NCI-H748 (cell line): ENCODE measurements at regions not wholly inside any gene's neighbourhood (a gene's known extent, or its start where the extent isn't known, plus 50 kb on each side); places are given as distances from the start of the nearest gene placed in this dataset.

Source experiments
- DNase-seq: peaks from one replicate; lab custom pipeline; 2025; ENCODE audit not compliant: unreplicated experiment; lab: John Stamatoyannopoulos, UW

DNA sequence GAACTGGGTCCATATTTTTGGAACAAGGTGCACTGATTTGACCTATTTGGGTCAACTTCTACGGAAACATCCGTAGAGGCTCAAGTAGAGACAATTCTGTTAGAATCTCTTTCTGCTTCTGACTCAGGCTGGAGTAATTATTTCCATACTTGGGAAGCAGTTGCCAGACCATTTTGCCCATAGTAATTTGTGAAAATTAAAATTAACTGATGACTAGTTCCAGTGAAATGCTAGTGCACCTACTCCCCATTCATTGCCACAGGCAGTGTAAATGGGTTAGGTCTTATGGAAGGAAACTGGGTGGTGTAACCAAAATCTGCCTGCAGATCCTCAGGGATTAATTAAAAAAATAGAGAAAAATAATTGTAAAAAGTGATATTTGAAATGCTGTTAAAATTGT is 201.1 kb downstream of the TENT4A start:
- DNase-seq, result no peak

DNA sequence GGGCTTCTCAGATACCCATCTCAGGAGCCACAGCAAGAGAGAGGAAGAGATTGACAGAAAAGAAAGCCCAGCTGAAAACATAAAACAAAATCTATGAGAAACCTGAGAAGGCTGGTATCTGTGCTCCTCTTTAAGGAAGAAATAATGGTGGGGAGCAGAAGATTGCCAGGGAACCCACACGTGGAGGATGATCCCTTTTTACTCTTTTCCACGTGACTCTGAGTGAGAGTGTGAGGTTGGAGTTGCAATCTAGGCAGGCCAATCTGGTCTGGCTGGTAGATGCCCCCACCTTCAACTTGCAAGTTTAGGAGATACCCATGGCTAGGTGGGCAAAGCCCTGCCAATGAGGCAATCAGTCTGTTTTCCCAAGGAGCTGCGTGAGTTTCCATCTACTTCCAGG is 202.3 kb downstream of the TENT4A start:
- no peak for DNase-seq

GRCh38 chr5:6918255-6918654 is 205.0 kb downstream of the TENT4A start:
- no peak for DNase-seq

DNA sequence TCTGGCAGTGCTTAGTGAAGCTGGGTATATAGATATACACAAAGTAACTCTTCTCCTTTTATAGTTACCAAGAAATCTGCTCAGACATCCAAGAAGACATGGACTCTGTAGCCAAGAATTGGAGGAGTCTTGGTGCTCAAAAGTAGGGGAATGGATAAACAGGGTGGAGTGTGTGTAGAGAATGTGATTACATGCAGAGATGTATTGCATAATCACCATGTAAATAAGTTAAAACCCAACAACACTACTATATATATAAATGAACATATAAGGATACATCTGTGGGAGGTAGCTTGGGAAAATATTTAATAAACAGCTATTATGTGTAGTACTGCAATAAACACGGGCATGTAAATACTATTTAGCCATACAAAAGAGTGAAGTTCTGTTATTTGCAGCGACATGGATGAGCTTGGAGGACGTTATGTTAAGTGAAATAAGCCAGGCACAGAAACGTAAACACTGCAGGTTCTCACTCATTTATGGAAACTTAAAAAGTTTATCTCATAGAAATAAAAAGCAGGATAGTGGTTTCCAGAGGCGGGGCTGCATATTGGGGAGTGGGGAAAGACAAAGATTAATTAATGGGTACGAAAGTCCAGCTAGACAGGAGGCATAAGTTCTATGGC is 207.5 kb downstream of the TENT4A start:
- no peak for DNase-seq

DNA sequence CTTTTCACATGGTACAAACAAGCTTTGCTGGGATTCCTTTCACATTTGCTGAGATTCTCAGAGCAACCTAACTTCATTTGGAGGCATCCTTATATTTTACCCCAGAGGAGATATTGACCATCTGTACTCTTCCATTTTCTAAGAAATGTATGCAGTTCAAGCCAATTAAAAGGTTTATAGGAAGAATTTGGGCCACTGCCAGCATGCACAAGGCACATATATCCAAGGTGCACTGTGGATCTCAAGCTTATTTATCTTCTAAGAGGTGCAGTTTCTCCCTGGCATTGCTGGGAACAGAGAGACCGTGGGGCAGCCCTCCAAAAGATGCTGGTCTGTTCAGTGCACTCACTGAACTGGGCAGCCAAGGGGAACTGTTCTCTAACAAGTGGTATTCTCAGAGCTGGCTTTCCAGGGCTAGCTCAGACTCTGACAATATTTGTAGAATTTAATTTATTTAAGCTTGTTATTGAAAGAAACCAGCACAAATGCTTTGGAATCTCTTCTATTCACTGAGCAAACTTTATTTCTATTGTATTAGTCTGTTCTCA is 213.3 kb downstream of the TENT4A start:
- DNase-seq, result no peak

DNA sequence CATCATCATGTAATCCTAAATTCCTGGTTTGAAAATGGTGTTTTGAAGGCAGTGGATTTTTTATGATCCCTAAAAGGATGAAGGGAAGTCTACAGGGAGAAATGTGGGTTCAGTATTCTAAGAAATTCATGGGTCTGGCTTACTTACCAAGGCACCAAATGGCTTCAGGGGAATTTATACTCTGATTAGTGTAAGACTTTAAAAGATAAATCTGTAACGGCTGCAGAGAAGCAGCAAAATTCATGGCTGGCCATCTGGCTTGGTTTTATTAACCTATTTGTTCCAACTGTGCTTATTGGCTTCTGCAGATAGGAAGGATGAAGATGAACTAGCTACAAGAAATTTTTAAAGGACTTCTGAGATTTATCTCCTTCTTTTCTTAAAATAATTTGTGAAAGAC is 222.8 kb downstream of the TENT4A start:
- DNase-seq, result no peak

DNA sequence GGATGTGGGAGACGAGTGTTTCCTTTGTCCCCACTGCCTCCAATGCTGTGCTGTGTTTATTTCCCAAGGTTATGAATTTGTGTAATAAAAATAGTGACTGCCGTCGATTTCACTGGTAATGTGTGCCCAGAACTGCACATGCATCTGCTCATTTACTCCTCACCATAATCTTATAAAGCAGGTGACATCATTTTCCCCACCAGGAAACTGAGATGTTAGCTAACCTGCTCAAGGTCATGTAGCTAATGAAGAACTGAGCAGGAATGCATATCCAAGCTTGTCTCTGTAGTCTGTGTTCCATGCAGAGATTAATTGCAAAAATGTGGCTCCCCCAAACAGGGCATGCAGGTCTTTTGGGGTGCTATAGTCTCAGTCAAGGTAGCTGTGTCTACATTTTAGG is 224.4 kb downstream of the TENT4A start:
- DNase-seq, result no peak

- no peak for DNase-seq
Observed at GRCh38 chr5:6941631-6942030, 228.4 kb downstream of the TENT4A start.

DNA sequence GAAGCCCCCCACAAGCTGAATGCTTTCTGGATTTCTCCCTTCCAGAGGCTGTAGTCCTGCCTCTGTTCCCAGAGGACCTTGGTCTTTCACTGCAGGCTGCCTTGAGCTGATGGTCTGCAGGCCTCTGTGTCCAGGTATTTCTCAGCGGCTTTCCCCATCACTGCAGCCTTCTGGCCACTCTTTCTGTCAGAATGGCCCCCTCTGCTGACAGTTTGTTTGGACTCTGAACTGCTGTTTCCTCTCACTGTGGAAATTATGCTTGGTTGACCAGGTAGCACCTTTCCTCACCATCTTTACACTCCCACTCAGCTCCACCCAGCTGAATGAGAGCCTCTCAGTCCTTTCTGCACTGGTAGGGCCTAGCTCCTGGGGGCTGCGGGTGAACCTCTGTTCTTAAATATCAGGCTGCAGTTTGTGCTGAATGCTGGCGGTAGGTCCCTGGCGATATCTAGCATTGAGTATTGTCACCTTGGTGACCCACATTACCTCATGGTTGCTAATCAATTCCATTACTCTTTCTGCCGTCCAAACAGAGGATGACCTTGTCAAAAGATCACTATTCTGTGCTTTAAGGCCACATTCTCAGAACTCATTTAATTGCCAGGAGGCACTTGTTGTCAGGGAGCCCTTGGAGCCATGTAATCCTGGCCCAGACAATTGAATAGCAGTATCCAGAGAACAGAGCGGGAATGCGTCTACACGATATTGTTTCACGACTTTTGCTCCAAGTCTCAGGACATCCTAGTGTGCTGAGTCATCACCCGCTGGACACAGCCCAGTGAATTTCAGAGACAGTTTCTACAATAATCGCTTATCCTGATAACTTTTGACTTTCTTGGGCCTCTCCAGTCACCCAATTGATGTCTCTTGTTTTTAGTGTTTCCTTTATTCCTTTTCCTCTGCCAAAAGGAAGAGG is 230.2 kb downstream of the TENT4A start:
- DNase-seq, result no peak

DNA sequence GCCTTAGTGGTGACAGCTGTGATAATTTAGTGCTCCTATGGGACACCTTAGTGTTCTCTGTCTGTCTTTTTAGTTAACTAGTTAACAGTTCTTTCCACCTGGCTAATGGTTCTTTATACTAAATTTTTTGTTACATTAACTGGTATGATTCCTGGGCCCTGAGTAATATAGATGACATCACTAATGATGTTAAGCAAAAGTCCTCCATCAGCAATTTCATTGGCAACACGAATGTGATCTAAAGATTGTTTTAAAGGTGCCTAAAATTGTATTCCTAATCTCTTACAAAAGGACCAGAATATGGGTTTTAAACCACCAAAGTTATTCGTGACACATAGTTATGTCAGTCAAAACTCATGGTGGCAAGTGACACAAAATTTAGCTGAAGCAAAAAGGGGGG is 235.3 kb downstream of the TENT4A start:
- no peak for DNase-seq

DNA sequence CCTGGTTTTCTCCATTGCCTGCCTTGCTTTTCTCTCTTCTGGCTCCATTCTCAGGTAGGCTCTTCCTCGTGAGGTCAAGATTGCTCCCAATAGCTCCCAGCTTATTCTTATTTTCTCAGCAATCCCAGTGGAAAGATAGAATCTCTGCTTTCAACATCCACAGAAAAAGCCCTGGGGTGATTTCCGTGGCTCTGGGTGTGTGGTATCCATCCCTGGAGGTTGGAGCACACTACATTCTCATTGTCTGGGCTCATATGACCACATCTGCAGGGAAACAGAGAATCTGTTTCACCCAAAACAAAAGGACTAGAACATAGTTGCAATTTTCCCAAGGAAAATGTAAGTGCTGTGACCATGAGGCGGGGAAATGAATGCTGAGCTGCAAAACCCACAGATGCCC is 236.0 kb downstream of the TENT4A start:
- DNase-seq, result no peak

DNA sequence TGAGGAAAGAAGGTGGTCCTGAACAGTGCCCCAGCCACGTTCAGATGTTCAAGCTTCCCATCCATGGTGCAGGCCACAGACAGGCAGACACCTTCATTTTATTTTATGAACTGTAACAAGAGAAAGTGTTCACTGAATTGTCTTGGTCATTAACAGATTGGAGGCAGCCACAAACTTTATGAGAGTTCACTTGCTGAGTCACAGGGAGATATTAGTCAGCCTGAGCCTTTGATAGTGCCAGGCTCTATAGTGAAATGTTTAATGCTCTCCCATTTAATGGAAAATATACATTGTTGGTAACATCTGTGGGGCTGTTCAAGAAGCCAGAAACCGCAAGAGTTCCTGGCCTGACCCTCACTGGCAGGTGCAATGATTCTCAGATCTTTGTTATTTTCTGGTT is 237.0 kb downstream of the TENT4A start:
- DNase-seq, result no peak

DNA sequence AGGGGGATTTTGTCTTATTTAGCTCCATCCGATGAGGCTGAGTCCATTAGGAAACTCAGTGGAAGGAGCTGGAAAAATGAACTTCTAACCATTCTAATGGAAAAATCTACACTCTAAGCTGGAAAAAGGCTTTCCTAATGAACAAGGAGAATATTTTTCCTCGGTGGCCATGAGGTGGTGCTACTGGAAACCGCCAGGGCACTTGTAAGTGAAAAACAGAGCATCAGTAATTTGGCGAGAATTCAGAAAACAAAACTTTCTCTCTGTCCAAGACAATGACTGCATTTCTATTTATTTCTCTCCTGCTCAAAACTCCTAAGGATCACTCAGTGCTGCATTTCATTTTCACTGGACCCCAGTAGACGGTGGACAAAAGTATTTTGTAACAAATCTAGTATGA is 237.6 kb downstream of the TENT4A start:
- DNase-seq, result peak; percentile 37

GRCh38 chr5:6961123-6961522 is 247.9 kb downstream of the TENT4A start:
- no peak for DNase-seq

GRCh38 chr5:6961837-6962635 is 248.8 kb downstream of the TENT4A start:
- peak; percentile 41 for DNase-seq

DNA sequence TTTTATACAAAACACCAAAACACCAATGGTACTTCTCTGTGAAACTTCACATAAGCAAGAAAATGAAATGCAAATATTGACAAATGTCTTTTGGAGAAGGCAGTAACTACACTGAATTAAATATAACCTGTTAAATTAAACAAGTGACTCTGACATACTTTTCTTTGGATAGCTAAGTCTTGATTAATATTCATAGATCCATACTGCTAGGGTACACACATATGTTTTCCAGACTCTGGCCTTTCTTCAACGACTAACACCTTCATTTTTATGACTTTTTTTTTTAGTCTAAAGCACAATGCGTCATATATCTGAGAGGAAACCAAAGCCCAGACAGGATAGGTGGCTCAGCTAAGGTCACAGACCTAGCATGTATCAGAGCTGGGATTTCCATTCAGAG is 263.7 kb downstream of the TENT4A start:
- no peak for DNase-seq

DNA sequence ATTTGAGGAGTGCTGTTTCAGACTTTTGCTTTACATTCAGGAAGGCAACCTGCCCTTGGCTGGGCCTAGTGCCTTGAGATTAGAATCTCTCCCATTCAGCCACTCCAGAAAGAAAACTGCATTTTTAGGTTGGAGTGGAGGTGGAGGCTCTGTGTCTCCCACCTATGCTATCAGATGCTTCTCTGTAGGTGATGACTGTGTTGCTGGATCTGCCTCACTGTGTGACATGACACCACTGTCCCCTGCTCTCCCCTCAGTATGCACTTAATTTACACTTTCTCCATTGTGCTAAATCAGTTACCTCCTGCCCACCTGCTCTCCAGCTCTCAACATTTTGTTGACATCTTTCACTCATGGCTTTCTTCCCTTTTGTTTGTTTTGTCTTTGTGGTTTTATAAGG is 265.8 kb downstream of the TENT4A start:
- peak; percentile 38 for DNase-seq

DNA sequence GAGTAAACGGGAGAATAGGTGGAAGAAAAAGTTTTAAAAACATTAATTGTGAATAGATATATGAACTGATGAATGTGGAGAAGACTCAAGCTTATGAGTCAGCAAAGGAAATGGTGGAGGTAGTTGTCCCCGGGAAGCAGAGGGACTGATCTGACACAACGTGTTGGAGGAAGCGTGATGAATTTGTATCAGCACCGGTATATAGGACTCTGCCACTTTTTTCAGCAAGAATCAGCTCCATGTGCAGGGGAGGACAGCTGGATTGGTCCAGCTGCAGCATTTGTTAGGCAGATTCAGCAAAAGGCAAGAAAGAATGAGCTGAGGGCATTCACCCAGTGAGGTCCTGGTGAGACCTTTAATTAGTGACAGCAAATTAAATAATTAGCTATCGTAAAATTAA is 276.0 kb downstream of the TENT4A start:
- DNase-seq, result no peak

DNA sequence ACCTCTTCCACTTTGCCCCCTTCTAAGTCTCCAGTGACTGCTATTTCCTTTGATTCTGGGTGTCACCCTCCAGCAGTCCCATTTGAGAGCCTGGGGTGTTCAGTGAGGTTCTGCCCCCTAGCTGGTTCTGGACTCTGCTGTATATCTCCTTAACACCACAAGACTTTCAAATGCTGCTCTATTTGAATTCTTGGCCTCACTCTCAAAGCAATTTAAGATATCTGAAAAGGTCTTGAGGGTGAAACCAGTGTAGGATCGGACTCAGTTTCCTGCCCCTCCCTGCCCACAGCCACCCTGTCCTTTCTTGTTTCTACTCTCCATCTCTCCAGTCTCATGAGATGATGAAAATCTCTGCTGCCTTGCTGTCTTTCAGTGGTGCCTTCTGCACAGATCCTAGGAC is 280.9 kb downstream of the TENT4A start:
- no peak for DNase-seq

DNA sequence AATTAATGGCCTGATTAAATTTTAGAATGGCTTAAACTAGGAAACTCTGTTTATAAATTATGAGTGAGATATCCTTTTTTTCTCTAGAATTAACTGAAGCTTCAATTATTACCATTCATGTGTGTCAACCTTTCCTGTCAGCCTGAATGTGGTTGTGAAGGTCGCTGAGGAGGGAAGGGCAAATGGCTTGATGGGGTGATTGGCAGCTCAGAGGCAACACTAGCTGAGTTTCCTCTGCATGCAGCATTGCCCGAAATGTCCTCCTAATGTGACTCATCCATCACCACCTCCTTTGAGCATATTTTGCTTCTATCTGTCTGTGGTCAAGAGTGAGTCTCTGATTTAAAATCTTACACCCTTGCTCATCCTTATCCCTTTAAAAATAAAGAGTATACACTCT is 281.9 kb downstream of the TENT4A start:
- no peak for DNase-seq

DNA sequence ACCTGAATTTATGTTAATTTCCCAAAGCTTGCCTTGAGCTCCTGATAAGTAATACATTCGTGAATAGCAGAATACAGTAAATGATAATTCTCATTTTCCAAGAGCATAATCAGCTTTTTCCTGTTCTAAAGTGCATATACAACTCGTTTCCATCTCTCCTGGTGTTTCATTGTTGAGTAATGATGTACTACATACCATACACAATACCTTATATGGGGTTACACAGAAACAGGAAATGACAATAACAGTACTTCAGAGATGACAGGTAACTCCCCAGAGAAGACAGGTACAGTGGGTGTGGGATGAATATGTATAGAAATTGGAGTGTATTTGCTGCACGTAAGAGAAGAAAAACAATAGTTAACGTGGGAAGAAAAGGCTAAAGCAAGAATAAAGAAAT is 287.1 kb downstream of the TENT4A start:
- peak; percentile 80 for DNase-seq

DNA sequence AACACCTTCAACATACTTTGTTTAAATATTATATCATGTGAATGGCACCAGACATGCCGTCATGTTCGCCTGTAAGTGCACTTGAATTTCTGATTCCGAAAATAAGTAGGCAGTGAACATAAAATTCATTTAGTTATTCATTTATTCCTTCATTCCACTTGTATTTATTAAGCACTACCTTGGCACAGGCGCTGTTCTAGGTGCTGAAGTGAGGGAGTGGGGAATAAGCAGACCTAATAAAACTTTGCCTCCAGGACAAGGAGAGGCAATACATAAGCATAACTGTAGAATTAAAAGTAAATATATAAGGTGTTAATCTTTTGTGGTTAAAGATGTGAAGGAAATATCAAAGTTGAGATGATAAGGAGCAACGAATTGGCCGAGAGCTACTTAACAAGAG is 297.4 kb downstream of the TENT4A start:
- DNase-seq, result no peak
